ENCODE measurements at regions not wholly inside any gene's neighbourhood (a gene's known extent, or its start where the extent isn't known, plus 50 kb on each side); places are given as distances from the start of the nearest gene placed in this dataset.

DNA sequence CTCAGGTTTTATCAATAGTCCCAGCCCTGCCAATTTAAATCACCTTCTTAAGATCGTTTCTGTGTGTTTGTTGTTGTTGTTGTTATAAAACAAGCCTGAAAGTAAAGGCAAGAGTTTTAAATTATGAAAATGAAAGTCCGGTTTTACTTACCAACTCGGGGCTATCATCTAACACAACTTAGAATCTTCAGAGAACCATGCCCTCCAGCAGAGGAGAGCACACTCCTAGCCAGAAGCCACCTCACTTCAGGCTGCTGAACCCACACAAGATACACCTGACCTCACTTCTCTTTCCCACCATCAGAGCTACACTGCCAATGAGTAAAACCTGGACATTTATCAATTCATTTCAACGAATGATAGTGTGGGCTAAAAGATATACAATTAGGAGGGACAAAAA, 335.2 kb downstream of the IRS1 start:
- Histone ChIP-seq H3K4me1 (ENCODE audit: control insufficient read depth, insufficient read depth, low read length) (no peaks in the 10 kb centered on the region), H3K9me3 (ENCODE audit: control insufficient read depth, insufficient read depth, low read depth, low read length) (no peaks in the 10 kb centered on the region), H3K4me3 (ENCODE audit: low read depth, low read length) (no peak overlapping the region), H3K36me3 (ENCODE audit: control insufficient read depth in 2 of 2, insufficient read depth in 1 of 2, low read length in 2 of 2) (no peaks in the 10 kb centered on the region), H3K27ac (ENCODE audit: extremely low read depth, low read depth, low read length) (no peak overlapping the region)
- TF ChIP-seq TCF7L2 (IDR thresholded peaks at IDR 0.05; ENCODE audit: borderline replicate concordance, low read depth, low read length) (no peak), ZNF202 (tag by site-specific recombination; IDR thresholded peaks at IDR 0.05; ENCODE audit: borderline replicate concordance) (no peak), ZNF560 (tag by site-specific recombination; IDR thresholded peaks at IDR 0.05; ENCODE audit: borderline replicate concordance) (no peak), MYNN (tag by site-specific recombination; IDR thresholded peaks at IDR 0.05; ENCODE audit: borderline replicate concordance) (no peak), ZNF416 (tag by site-specific recombination; IDR thresholded peaks at IDR 0.05) (no peak), ZSCAN30 (tag by site-specific recombination; IDR thresholded peaks at IDR 0.05) (no peak), ZNF704 (tag by site-specific recombination; IDR thresholded peaks at IDR 0.05) (no peak), ZNF19 (tag by site-specific recombination; IDR thresholded peaks at IDR 0.05; ENCODE audit: low read depth) (no peak), ZNF146 (tag by site-specific recombination; IDR thresholded peaks at IDR 0.05) (no peak), ZNF174 (tag by site-specific recombination; IDR thresholded peaks at IDR 0.05) (no peak), ZNF548 (tag by site-specific recombination; IDR thresholded peaks at IDR 0.05) (no peak), IKZF3 (tag by site-specific recombination; IDR thresholded peaks at IDR 0.05) (no peak)
- TF ChIP-seq, protein P1, sequence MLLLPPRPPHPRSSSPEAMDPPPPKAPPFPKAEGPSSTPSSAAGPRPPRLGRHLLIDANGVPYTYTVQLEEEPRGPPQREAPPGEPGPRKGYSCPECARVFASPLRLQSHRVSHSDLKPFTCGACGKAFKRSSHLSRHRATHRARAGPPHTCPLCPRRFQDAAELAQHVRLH (tag by site-specific recombination; IDR thresholded peaks at IDR 0.05), result no peak
- TF ChIP-seq, protein P2, sequence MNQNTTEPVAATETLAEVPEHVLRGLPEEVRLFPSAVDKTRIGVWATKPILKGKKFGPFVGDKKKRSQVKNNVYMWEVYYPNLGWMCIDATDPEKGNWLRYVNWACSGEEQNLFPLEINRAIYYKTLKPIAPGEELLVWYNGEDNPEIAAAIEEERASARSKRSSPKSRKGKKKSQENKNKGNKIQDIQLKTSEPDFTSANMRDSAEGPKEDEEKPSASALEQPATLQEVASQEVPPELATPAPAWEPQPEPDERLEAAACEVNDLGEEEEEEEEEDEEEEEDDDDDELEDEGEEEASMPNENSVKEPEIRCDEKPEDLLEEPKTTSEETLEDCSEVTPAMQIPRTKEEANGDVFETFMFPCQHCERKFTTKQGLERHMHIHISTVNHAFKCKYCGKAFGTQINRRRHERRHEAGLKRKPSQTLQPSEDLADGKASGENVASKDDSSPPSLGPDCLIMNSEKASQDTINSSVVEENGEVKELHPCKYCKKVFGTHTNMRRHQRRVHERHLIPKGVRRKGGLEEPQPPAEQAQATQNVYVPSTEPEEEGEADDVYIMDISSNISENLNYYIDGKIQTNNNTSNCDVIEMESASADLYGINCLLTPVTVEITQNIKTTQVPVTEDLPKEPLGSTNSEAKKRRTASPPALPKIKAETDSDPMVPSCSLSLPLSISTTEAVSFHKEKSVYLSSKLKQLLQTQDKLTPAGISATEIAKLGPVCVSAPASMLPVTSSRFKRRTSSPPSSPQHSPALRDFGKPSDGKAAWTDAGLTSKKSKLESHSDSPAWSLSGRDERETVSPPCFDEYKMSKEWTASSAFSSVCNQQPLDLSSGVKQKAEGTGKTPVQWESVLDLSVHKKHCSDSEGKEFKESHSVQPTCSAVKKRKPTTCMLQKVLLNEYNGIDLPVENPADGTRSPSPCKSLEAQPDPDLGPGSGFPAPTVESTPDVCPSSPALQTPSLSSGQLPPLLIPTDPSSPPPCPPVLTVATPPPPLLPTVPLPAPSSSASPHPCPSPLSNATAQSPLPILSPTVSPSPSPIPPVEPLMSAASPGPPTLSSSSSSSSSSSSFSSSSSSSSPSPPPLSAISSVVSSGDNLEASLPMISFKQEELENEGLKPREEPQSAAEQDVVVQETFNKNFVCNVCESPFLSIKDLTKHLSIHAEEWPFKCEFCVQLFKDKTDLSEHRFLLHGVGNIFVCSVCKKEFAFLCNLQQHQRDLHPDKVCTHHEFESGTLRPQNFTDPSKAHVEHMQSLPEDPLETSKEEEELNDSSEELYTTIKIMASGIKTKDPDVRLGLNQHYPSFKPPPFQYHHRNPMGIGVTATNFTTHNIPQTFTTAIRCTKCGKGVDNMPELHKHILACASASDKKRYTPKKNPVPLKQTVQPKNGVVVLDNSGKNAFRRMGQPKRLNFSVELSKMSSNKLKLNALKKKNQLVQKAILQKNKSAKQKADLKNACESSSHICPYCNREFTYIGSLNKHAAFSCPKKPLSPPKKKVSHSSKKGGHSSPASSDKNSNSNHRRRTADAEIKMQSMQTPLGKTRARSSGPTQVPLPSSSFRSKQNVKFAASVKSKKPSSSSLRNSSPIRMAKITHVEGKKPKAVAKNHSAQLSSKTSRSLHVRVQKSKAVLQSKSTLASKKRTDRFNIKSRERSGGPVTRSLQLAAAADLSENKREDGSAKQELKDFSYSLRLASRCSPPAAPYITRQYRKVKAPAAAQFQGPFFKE (tag by site-specific recombination; IDR thresholded peaks at IDR 0.05; ENCODE audit: borderline replicate concordance), result no peak
- TF ChIP-seq, protein P3, sequence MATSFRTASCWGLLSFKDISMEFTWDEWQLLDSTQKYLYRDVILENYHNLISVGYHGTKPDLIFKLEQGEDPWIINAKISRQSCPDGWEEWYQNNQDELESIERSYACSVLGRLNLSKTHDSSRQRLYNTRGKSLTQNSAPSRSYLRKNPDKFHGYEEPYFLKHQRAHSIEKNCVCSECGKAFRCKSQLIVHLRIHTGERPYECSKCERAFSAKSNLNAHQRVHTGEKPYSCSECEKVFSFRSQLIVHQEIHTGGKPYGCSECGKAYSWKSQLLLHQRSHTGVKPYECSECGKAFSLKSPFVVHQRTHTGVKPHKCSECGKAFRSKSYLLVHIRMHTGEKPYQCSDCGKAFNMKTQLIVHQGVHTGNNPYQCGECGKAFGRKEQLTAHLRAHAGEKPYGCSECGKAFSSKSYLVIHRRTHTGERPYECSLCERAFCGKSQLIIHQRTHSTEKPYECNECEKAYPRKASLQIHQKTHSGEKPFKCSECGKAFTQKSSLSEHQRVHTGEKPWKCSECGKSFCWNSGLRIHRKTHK (tag by site-specific recombination; IDR thresholded peaks at IDR 0.05), result no peak
- CTCF ChIA-PET, result interaction anchor here (1.3 kb wide), 1 partner anchor 34 kb away, joined by 4 read pairs; no protein-coding TSS in a partner anchor
- POLR2A ChIA-PET, result no interaction called here

DNA sequence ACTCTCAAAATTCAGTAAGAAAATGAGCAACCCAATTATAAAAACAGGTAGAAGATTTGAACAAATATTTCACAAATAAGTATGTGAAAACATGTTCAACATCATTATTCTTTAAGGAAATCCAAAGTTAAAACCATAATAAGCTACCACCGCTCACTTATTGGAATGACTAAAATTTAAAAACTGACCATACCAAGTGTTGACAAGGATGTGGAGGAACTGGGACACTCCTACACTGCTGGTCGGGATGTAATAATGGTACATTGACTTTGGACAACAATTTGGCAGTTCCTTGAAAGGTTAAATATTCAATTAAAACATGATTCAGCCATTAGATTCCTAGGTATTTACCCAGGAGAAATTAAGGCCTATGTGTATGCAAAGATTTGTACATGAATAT, 336.5 kb downstream of the IRS1 start:
- Histone ChIP-seq H3K4me1 (ENCODE audit: control insufficient read depth, insufficient read depth, low read length) (no peaks in the 10 kb centered on the region), H3K4me3 (ENCODE audit: low read depth, low read length) (no peak overlapping the region), H3K36me3 (ENCODE audit: control insufficient read depth in 2 of 2, insufficient read depth in 1 of 2, low read length in 2 of 2) (no peaks in the 10 kb centered on the region), H3K27ac (ENCODE audit: extremely low read depth, low read depth, low read length) (no peak overlapping the region), H3K9me3 (ENCODE audit: control insufficient read depth, insufficient read depth, low read depth, low read length) (no peaks in the 10 kb centered on the region)
- POLR2A ChIA-PET, result interaction anchor here (0.6 kb wide), 1 partner anchor 169 kb away, joined by 4 read pairs; no protein-coding TSS in a partner anchor
- CTCF ChIA-PET, result interaction anchor here (1.3 kb wide), 1 partner anchor 33 kb away, joined by 4 read pairs; no protein-coding TSS in a partner anchor
- TF ChIP-seq MYNN (tag by site-specific recombination; IDR thresholded peaks at IDR 0.05; ENCODE audit: borderline replicate concordance) (no peak), ZNF24 (tag by site-specific recombination; IDR thresholded peaks at IDR 0.05) (no peak), IKZF3 (tag by site-specific recombination; IDR thresholded peaks at IDR 0.05) (no peak), ZNF639 (tag by site-specific recombination; IDR thresholded peaks at IDR 0.05) (no peak), ZNF843 (tag by site-specific recombination; IDR thresholded peaks at IDR 0.05) (no peak), ZNF138 (tag by site-specific recombination; IDR thresholded peaks at IDR 0.05; ENCODE audit: borderline replicate concordance) (no peak), ZNF555 (tag by site-specific recombination; conservative IDR thresholded peaks at IDR 0.05) (no peak)
- TF ChIP-seq, protein P4, sequence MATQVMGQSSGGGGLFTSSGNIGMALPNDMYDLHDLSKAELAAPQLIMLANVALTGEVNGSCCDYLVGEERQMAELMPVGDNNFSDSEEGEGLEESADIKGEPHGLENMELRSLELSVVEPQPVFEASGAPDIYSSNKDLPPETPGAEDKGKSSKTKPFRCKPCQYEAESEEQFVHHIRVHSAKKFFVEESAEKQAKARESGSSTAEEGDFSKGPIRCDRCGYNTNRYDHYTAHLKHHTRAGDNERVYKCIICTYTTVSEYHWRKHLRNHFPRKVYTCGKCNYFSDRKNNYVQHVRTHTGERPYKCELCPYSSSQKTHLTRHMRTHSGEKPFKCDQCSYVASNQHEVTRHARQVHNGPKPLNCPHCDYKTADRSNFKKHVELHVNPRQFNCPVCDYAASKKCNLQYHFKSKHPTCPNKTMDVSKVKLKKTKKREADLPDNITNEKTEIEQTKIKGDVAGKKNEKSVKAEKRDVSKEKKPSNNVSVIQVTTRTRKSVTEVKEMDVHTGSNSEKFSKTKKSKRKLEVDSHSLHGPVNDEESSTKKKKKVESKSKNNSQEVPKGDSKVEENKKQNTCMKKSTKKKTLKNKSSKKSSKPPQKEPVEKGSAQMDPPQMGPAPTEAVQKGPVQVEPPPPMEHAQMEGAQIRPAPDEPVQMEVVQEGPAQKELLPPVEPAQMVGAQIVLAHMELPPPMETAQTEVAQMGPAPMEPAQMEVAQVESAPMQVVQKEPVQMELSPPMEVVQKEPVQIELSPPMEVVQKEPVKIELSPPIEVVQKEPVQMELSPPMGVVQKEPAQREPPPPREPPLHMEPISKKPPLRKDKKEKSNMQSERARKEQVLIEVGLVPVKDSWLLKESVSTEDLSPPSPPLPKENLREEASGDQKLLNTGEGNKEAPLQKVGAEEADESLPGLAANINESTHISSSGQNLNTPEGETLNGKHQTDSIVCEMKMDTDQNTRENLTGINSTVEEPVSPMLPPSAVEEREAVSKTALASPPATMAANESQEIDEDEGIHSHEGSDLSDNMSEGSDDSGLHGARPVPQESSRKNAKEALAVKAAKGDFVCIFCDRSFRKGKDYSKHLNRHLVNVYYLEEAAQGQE (tag by site-specific recombination; IDR thresholded peaks at IDR 0.05), result no peak
